Vagina (tissue), 2 donors: ENCODE measurements at regions not wholly inside any gene's neighbourhood (a gene's known extent, or its start where the extent isn't known, plus 50 kb on each side); places are given as distances from the start of the nearest gene placed in this dataset.
A peak's percentile ranks its signal among the peaks of the same experiment; 100 is the strongest.

Experiments used
- DNase-seq, 2 donors: peaks; one replicate each; pipeline ENCODE4 v3.0.0-alpha.2; 2017; ENCODE audit errors: extremely low spot score in 2 of 2
- H3K27ac ChIP-seq: fragments of 200-600 bp; sonication (generic); one replicate; pipeline ENCODE4 v1.5.1; 2019
- H3K27me3 ChIP-seq: fragments of 200-600 bp; sonication (generic); one replicate; pipeline ENCODE4 v1.5.1; 2019
- H3K36me3 ChIP-seq, 2 donors: fragments of 200-600 bp; sonication (generic); one replicate each; pipeline ENCODE4 v1.5.1; 2017 to 2019
- H3K4me1 ChIP-seq: fragments of 200-600 bp; sonication (generic); one replicate; pipeline ENCODE4 v1.5.1; 2019
- H3K4me3 ChIP-seq, 2 donors: fragments of 200-600 bp; sonication (generic); 1 replicate in 1 of 2; 2 replicates in 1 of 2; pipeline ENCODE4 v1.5.1; 2016 to 2019
- H3K9me3 ChIP-seq: fragments of 200-600 bp; sonication (generic); one replicate; pipeline ENCODE4 v1.5.1; 2019
- CTCF ChIP-seq, 3 experiments: fragments of 450-650 bp in 2 of 3; fragments of 200-600 bp in 1 of 3; sonication (generic) in 1 of 3; IDR thresholded peaks; one replicate each; pipeline ENCODE4 v1.5.1; 2017 to 2019; ENCODE audit warnings: antibody characterized with exemption in 3 of 3, mild to moderate bottlenecking in 2 of 3, moderate library complexity in 2 of 3
- POLR2A ChIP-seq, 2 donors: fragments of 450-650 bp; IDR thresholded peaks; one replicate each; pipeline ENCODE4 v1.6.1; 2017; ENCODE audit warnings: antibody characterized with exemption in 2 of 2, mild to moderate bottlenecking in 2 of 2, moderate library complexity in 2 of 2
- POLR2AphosphoS5 ChIP-seq, 2 donors: sonication (generic); formaldehyde crosslinking; IDR thresholded peaks; one replicate each; pipeline ENCODE4 v1.9.0; 2017; ENCODE audit warnings: antibody characterized with exemption in 2 of 2, mild to moderate bottlenecking in 2 of 2, low read depth in 1 of 2; ENCODE audit not compliant: insufficient read depth in 1 of 2
- intact Hi-C: fragments of 100-400 bp; cut with DNase I; formaldehyde crosslinking; loops from one replicate; pipeline ENCODE4 v1.15.1; 2023

GRCh38 chr1:5250336-5250735 is 595.9 kb downstream of the AJAP1 start:
- Histone ChIP-seq H3K27ac (no peak overlapping the region), H3K4me3 (no peak overlapping the region), H3K27me3 (no peaks in the 10 kb centered on the region), H3K9me3 (no peaks in the 10 kb centered on the region), H3K4me1 (no peaks in the 10 kb centered on the region), H3K36me3 (no peaks in the 10 kb centered on the region)
- TF ChIP-seq CTCF (IDR thresholded peaks at IDR 0.05) (no peak), POLR2AphosphoS5 (IDR thresholded peaks at IDR 0.05; ENCODE audit: insufficient read depth in 1 of 2, low read depth in 1 of 2) (no peak), POLR2A (IDR thresholded peaks at IDR 0.05) (no peak)
- DNase-seq: peak in 1 of 2 donors; percentile 52
- intact Hi-C loops: no loop called here

- TF ChIP-seq CTCF (IDR thresholded peaks at IDR 0.05) (no peak), POLR2AphosphoS5 (IDR thresholded peaks at IDR 0.05; ENCODE audit: insufficient read depth in 1 of 2, low read depth in 1 of 2) (no peak), POLR2A (IDR thresholded peaks at IDR 0.05) (no peak)
- Histone ChIP-seq H3K4me1 (no peaks in the 10 kb centered on the region), H3K36me3 (no peaks in the 10 kb centered on the region), H3K9me3 (no peaks in the 10 kb centered on the region), H3K27me3 (no peaks in the 10 kb centered on the region), H3K27ac (no peak overlapping the region), H3K4me3 (no peak overlapping the region)
- intact Hi-C loops: no loop called here
- DNase-seq: peak in 1 of 2 donors; percentile 71
These were observed 590.9 kb downstream of the AJAP1 start for GRCh38 chr1:5245348-5245747.

- no peak overlapping the region for H3K27ac ChIP-seq
- H3K36me3 ChIP-seq: no peaks in the 10 kb centered on the region
- no peaks in the 10 kb centered on the region for H3K9me3 ChIP-seq
- H3K4me3 ChIP-seq: no peak overlapping the region
- H3K27me3 ChIP-seq: no peaks in the 10 kb centered on the region
- TF ChIP-seq POLR2A (IDR thresholded peaks at IDR 0.05) (no peak), POLR2AphosphoS5 (IDR thresholded peaks at IDR 0.05; ENCODE audit: insufficient read depth in 1 of 2, low read depth in 1 of 2) (no peak), CTCF (IDR thresholded peaks at IDR 0.05) (no peak)
- peak in 1 of 2 donors; percentile 78 for DNase-seq
- no peaks in the 10 kb centered on the region for H3K4me1 ChIP-seq
- intact Hi-C loops: no loop called here
These were observed 590.3 kb downstream of the AJAP1 start for GRCh38 chr1:5244631-5245285.

DNA sequence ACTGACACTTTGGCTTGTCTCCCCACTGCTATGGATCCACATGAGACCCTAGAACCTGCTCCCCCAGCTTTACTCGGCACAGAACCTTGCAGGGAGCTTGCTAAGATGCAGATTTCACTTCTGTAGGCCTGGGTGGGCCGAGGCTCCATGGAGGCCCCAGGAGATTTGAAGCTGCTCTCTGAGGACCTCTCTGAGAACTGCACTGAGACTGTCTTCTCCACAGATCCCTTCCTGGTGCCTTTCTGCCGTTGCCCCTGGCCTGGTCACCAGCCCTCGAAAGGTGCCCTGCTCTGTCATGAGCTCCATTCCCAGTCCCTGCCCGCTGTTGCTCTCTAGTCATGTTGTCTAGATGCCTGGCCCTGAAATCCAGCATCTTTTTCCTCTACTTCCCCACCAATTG is 588.4 kb downstream of the AJAP1 start:
- no peaks in the 10 kb centered on the region for H3K4me1 ChIP-seq
- no peaks in the 10 kb centered on the region for H3K27me3 ChIP-seq
- TF ChIP-seq POLR2AphosphoS5 (IDR thresholded peaks at IDR 0.05; ENCODE audit: insufficient read depth in 1 of 2, low read depth in 1 of 2) (no peak), POLR2A (IDR thresholded peaks at IDR 0.05) (no peak), CTCF (IDR thresholded peaks at IDR 0.05) (no peak)
- no peaks in the 10 kb centered on the region for H3K36me3 ChIP-seq
- H3K27ac ChIP-seq: no peak overlapping the region
- no peaks in the 10 kb centered on the region for H3K9me3 ChIP-seq
- intact Hi-C loops: no loop called here
- H3K4me3 ChIP-seq: no peak overlapping the region
- no peak for DNase-seq

DNA sequence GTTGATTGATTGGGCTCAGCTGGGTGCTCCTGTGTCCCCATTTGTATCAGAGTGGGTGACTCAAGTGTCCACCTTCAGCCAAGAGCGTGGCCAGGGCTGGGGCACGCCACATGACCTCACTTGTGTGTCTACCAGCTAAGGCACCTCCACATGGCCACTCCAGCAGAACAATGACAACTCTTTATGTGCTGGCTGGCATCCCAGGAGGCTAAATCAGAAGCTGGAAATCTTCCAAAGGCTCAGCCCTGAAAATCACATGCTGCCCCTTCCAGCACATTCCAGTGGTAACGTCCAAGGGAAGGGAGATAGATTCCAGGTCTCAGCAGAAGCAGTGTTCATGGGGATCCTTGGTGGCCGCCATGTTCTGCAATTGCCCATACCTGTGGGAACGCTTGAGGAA is 585.5 kb downstream of the AJAP1 start:
- DNase-seq: no peak
- H3K4me3 ChIP-seq: no peak overlapping the region
- H3K36me3 ChIP-seq: no peaks in the 10 kb centered on the region
- H3K4me1 ChIP-seq: no peaks in the 10 kb centered on the region
- no peaks in the 10 kb centered on the region for H3K27me3 ChIP-seq
- H3K27ac ChIP-seq: no peak overlapping the region
- TF ChIP-seq CTCF (IDR thresholded peaks at IDR 0.05) (no peak), POLR2AphosphoS5 (IDR thresholded peaks at IDR 0.05; ENCODE audit: insufficient read depth in 1 of 2, low read depth in 1 of 2) (no peak), POLR2A (IDR thresholded peaks at IDR 0.05) (no peak)
- intact Hi-C loops: no loop called here
- no peaks in the 10 kb centered on the region for H3K9me3 ChIP-seq
